Fibroblast of lung (primary cell): ENCODE measurements at regions not wholly inside any gene's neighbourhood (a gene's known extent, or its start where the extent isn't known, plus 50 kb on each side); places are given as distances from the start of the nearest gene placed in this dataset.

Experiments used
- DNase-seq, 2 donors: peaks; one replicate each; pipeline versions ENCODE4 v3.0.0 to v3.0.0-alpha.2; 2010; ENCODE audit warnings: low read depth in 2 of 2
- H2AFZ ChIP-seq: 2 replicates; pipeline ENCODE4 v1.5.1; 2012; ENCODE audit warnings: low read length, control low read depth, inconsistent platforms
- H3K27ac ChIP-seq: 2 replicates; pipeline ENCODE4 v1.5.1; 2011; ENCODE audit warnings: low read length, control low read depth; ENCODE audit not compliant: insufficient read depth
- H3K27me3 ChIP-seq: 2 replicates; pipeline ENCODE4 v1.5.1; 2011; ENCODE audit warnings: mild to moderate bottlenecking, low read length; ENCODE audit not compliant: control insufficient read depth, insufficient read depth
- H3K36me3 ChIP-seq: 2 replicates; pipeline ENCODE4 v1.5.1; 2011; ENCODE audit warnings: low read length; ENCODE audit not compliant: control insufficient read depth, insufficient read depth
- H3K4me1 ChIP-seq: 2 replicates; pipeline ENCODE4 v1.5.1; 2011; ENCODE audit warnings: low read length; ENCODE audit not compliant: control insufficient read depth, insufficient read depth; ENCODE audit errors: extremely low read depth
- H3K4me2 ChIP-seq: 2 replicates; pipeline ENCODE4 v1.5.1; 2011; ENCODE audit warnings: low read length, control low read depth; ENCODE audit not compliant: insufficient read depth; ENCODE audit errors: extremely low read depth
- H3K4me3 ChIP-seq, 4 experiments: fragments of 200-600 bp in 1 of 4; sonication (generic) in 1 of 4; replicated peaks in 1 of 4; 2 replicates each; pipeline ENCODE4 v1.5.1; 2011 to 2016; ENCODE audit warnings: low read length in 4 of 4, low read depth in 3 of 4, mild to moderate bottlenecking in 3 of 4, control low read depth in 2 of 4, inconsistent platforms in 1 of 4, mixed read lengths in 1 of 4; ENCODE audit not compliant: insufficient read depth in 1 of 4; ENCODE audit errors: control extremely low read depth in 1 of 4
- H3K79me2 ChIP-seq: 2 replicates; pipeline ENCODE4 v1.5.1; 2012; ENCODE audit warnings: mild to moderate bottlenecking, low read length, inconsistent platforms; ENCODE audit not compliant: control insufficient read depth, insufficient read depth
- H3K9ac ChIP-seq: 2 replicates; pipeline ENCODE4 v1.5.1; 2011; ENCODE audit warnings: mild to moderate bottlenecking, low read length, control low read depth; ENCODE audit not compliant: insufficient read depth
- H3K9me3 ChIP-seq: 2 replicates; pipeline ENCODE4 v1.5.1; 2012; ENCODE audit warnings: low read depth, low read length; ENCODE audit not compliant: control insufficient read depth, insufficient read depth
- H4K20me1 ChIP-seq: 2 replicates; pipeline ENCODE4 v1.5.1; 2011; ENCODE audit warnings: low read length; ENCODE audit not compliant: control insufficient read depth, insufficient read depth; ENCODE audit errors: extremely low read depth
- EZH2 ChIP-seq: IDR thresholded peaks from 2 replicates; pipeline ENCODE4 v1.5.1; 2012; ENCODE audit warnings: low read length, control low read depth, mild to moderate bottlenecking; ENCODE audit errors: missing control alignments
- TF ChIP-seq, protein P1 (sequence below), 2 donors: IDR thresholded peaks in 1 of 2; conservative IDR thresholded peaks in 1 of 2; 1 replicate in 1 of 2; 2 replicates in 1 of 2; pipeline ENCODE4 v1.5.1; 2011 to 2012; ENCODE audit warnings: low read length in 2 of 2, control low read depth in 1 of 2, inconsistent platforms in 1 of 2, low read depth in 1 of 2, mild to moderate bottlenecking in 1 of 2

DNA sequence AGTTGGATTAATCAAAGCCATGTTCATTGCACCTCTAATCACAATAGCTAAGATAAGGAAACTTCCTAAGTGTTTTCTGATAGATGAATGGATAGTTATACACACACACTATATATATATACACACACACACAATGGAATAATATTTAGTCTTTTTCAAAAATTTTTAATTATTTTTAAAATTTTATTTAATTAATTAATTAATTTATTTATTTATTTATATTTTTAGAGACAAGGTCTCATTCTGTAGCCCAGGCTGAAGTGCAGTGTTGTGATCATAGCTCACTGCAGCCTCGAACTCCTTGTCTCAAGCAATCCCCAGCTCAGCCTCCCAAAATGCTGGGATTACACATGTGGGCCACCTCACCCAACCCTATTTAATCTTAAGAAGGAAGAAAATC is 481.0 kb upstream of the TNP1 start:
- no peaks in the 10 kb centered on the region for H4K20me1 ChIP-seq

GRCh38 chr2:217340176-217340575 is 480.3 kb upstream of the TNP1 start:
- Histone ChIP-seq H3K9me3 (no peaks in the 10 kb centered on the region), H3K9ac (no peak overlapping the region), H4K20me1 (no peaks in the 10 kb centered on the region), H3K4me1 (peaks cover 2% of the 10 kb centered on the region), H2AFZ (no peak overlapping the region), H3K27me3 (no peaks in the 10 kb centered on the region), H3K27ac (no peak overlapping the region), H3K36me3 (no peaks in the 10 kb centered on the region), H3K4me2 (no peak overlapping the region), H3K4me3 (no peak overlapping the region), H3K79me2 (no peaks in the 10 kb centered on the region)
- no peak for DNase-seq
- TF ChIP-seq, protein P1, sequence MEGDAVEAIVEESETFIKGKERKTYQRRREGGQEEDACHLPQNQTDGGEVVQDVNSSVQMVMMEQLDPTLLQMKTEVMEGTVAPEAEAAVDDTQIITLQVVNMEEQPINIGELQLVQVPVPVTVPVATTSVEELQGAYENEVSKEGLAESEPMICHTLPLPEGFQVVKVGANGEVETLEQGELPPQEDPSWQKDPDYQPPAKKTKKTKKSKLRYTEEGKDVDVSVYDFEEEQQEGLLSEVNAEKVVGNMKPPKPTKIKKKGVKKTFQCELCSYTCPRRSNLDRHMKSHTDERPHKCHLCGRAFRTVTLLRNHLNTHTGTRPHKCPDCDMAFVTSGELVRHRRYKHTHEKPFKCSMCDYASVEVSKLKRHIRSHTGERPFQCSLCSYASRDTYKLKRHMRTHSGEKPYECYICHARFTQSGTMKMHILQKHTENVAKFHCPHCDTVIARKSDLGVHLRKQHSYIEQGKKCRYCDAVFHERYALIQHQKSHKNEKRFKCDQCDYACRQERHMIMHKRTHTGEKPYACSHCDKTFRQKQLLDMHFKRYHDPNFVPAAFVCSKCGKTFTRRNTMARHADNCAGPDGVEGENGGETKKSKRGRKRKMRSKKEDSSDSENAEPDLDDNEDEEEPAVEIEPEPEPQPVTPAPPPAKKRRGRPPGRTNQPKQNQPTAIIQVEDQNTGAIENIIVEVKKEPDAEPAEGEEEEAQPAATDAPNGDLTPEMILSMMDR (conservative IDR thresholded peaks at IDR 0.05 in 1 of 2, IDR thresholded peaks at IDR 0.05 in 1 of 2; ENCODE audit: low read depth in 1 of 2, low read length in 2 of 2): no peak
- TF ChIP-seq EZH2: no peak

More for the DNA sequence above, 481.0 kb upstream of the TNP1 start:
- no peak overlapping the region for H3K4me2 ChIP-seq
- peaks cover 2% of the 10 kb centered on the region for H3K4me1 ChIP-seq
- no peak for DNase-seq
- no peak overlapping the region for H3K4me3 ChIP-seq
- H3K9me3 ChIP-seq: no peaks in the 10 kb centered on the region
- no peak overlapping the region for H3K27ac ChIP-seq
- H3K9ac ChIP-seq: no peak overlapping the region
- TF ChIP-seq, protein P1 (conservative IDR thresholded peaks at IDR 0.05 in 1 of 2, IDR thresholded peaks at IDR 0.05 in 1 of 2; ENCODE audit: low read depth in 1 of 2, low read length in 2 of 2): no peak
- H3K36me3 ChIP-seq: no peaks in the 10 kb centered on the region
- no peaks in the 10 kb centered on the region for H3K27me3 ChIP-seq
- no peak overlapping the region for H2AFZ ChIP-seq
- H3K79me2 ChIP-seq: no peaks in the 10 kb centered on the region

GRCh38 chr2:217339753-217340152 is 479.9 kb upstream of the TNP1 start:
- no peak for DNase-seq
- TF ChIP-seq, protein P1 (conservative IDR thresholded peaks at IDR 0.05 in 1 of 2, IDR thresholded peaks at IDR 0.05 in 1 of 2; ENCODE audit: low read depth in 1 of 2, low read length in 2 of 2): no peak
- no peak for TF ChIP-seq EZH2
- no peak overlapping the region for H3K4me2 ChIP-seq
- no peaks in the 10 kb centered on the region for H4K20me1 ChIP-seq
- H2AFZ ChIP-seq: no peak overlapping the region
- no peaks in the 10 kb centered on the region for H3K27me3 ChIP-seq
- no peaks in the 10 kb centered on the region for H3K36me3 ChIP-seq
- H3K4me3 ChIP-seq: no peak overlapping the region
- H3K27ac ChIP-seq: no peak overlapping the region
- no peak overlapping the region for H3K9ac ChIP-seq
- H3K4me1 ChIP-seq: peaks cover 2% of the 10 kb centered on the region
- no peaks in the 10 kb centered on the region for H3K9me3 ChIP-seq
- no peaks in the 10 kb centered on the region for H3K79me2 ChIP-seq
